ACHN (cell line): ENCODE measurements at regions not wholly inside any gene's neighbourhood (a gene's known extent, or its start where the extent isn't known, plus 50 kb on each side); places are given as distances from the start of the nearest gene placed in this dataset.
"Not testable (repeated sequence)": the region's sequence is repeated elsewhere in the genome, so short reads cannot be mapped to it uniquely, and the experiment has no call there.

ENCODE experiments used
- DNase-seq: peaks from one replicate; pipeline ENCODE4 v3.0.0-alpha.2; 2015
- in situ Hi-C: cut with HindIII; loops from 2 replicates; pipeline ENCODE4 v1.10.0; 2017; ENCODE audit warnings: low sequenced_read_pairs, low pct_ligation_motif_present, low pct_unique_long_range_greater_than_20kb

DNA sequence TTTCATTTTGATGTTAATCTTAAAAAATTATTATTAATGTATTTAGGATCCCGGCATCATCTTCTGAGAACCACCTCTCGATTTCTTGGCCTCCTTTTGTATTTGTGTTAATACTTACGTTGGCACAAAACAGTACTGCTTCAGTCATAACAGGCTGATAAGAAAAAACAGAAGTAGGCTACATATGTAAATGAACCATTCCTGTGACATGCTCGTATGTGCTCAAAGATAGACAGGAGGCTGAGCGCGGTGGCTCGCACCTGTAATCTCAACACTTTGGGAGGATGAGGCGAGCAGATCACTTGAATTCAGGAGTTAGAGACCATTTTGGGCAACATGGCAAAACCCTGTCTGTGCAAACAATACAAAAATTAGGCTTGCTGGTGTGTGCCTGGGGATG, 109.4 kb upstream of the H2AZ1 start:
- in situ Hi-C loops, result no loop called here
- no peak for DNase-seq

DNA sequence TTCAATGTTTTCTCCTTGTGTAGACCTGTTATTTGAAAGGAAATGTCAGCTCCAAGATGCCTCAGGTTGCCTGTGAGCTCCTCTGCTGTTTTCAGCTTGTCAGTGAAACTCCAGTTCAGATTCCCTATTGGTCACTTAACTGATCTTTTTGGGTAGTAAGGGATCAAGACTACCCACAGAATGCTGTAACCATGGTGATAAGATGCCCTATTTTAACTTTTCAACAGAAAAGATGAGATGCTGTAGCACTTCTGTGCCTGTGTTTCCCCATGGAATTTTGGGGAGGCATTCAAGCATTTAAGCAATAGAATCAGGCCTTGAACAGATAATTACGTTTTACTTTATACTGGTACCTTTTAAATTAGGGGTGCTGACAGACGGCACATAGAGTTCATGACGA, 106.6 kb upstream of the H2AZ1 start:
- in situ Hi-C loops, result no loop called here
- no peak for DNase-seq

DNA sequence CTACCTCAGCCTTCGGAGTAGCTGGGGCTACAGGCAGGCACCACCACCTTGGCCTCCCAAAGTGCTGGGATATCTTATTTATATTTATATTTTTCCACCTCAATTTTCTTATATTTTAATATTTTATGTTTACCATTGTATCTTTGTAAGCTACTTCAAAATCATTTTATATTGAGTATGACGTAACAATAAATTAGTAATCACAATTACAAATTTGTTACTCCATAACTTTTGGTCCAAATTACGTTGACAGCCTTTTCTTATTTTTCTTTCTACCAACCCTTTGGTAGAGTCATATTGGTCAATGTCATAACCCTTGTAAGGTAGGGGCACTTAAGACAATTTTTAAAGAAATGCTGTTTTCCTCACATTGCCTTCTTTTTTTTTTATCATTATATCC, 104.0 kb upstream of the H2AZ1 start:
- DNase-seq, result no peak
- in situ Hi-C loops, result no loop called here

DNA sequence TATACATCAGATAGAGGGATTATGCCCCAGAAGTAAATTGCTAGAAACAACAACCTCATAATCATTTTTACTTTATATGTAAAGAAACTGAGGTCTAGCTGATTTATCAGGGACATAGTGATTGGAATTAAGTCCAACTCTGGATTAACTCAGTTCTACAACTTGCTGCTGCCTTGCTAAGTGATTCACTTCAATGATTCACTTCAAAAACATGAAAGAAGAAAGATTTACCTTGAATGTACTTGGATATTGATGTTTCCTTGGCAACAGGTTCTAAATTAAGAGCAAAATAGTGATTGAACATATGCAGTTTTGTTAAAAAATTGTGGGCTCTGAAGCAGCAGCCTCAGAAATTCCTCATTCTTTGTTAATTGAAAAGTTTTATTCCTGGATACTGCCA, 99.8 kb upstream of the H2AZ1 start:
- in situ Hi-C loops, result no loop called here
- no peak for DNase-seq

DNA sequence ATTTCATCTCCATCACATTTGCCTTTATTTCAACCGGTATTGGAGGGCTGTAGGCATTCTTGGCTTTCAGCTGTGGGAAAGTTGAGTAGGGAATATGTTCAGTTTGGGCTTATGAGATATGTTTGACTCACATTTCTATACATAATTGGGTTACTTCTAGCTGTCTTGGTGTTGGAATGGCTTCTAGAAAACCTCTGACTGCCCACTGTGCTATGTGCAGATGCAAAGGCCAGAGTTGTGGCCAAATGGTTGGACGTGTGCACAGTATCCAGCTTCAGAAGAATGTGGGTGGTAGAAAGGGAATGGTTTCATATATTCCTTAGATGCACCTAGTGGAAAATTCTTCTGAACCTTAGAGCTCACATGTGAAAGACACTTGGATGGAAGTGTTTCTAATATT, 92.6 kb upstream of the H2AZ1 start:
- DNase-seq, result no peak
- in situ Hi-C loops, result no loop called here

DNA sequence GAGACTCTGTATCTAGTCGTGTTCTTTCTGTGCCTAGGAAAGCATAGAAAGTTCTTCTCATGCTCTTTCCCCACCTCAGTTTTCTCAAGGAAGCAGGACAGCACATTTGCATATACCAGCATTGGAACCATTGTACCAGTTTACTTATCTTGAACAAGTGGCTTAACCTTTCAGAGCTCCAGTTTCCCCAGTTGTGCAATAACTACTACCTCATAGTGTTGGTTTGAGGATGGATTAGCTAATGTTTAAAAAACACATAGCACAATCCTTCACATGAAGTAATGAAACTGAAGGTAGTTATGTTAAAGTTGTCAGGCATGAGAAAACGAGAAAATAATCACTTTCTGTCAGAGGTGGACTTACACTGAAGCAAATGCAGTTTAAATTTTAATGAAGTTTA, 92.2 kb upstream of the H2AZ1 start:
- no peak for DNase-seq
- in situ Hi-C loops, result no loop called here

DNA sequence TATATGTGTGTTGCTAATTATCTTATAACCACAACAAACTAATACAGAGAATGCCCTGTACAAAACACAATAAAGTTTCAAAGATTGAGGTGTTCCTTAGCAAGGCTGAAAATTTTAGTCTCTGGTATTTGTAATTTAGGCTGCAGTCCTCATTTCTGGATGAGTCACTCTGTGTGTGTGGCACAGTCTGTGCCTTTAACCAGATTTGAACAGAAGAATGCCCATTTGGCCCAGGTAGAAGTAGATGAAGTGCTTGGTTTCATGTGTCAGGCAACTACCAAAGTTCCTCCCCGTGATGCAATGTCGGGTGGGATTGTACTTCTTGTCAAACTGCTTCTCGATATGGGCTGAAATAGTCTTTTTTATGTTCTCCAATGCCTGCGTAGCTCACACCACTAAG, 91.6 kb upstream of the H2AZ1 start:
- DNase-seq, result no peak
- in situ Hi-C loops, result no loop called here

DNA sequence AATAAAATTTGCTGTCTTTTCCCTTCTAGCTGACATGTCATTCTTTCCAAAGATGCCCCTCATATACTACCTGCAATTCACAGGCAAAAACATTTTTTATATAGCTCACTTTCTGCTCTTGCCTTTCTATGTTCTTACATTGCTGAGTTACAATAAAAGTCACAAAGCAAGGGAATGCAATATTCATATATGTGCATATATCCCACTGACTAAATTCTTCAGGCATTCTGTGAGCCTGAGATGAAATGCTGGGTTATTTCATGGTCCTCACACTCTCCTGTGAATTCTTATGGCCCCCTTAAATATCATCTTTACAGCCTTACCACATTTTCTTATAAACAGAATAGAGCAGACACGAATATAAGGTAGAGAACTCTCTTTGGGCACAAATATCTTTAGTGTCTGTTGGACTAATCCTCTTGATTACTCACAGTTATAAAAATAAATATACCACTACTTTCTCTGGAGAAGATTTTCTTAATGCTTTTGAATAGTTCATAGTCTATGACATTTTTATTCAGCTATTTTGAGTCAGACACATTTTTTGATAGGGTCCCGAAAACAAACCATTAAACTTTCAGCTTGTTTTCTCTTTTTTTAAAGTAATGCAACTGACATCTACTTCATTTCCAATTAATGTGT, 84.1 kb upstream of the H2AZ1 start:
- in situ Hi-C loops, result no loop called here
- no peak for DNase-seq

DNA sequence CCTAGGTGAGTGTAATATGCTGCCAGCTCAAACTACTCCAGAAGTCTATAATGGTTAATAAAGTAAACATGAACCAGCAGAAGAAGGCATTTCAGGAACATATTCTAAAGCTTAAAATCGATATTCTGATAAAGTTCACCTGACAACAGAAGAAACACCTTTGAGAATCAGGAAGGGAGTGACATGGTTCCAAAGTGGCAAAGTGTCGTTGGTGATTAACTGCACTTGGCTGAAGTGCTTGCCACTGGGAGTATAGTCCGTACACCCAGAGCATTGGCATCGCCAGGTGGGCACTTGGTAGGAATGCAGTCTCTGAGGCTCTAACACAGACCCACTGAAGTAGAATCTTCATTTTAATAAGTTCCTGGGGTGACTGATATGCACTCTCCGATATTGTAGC, 76.0 kb upstream of the H2AZ1 start:
- DNase-seq, result no peak
- in situ Hi-C loops, result no loop called here

DNA sequence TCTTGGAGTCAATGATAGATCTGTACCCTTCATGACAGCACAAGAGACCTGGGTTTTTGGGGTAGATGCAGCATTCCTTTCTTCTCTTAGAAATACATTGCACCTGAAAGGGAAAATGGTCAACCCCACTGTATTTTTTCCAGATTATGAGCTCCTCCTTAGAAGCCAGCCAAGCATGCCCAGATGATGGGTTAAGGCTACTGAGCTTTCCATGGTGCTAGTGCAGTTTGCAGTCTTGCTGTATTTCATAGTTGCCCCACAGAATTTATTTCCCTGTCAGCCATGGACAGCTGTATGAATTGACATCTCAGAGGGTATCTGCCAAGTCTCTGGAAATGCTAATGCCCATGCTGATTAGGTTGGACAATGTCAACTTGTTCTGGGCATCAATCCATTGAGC, 73.7 kb upstream of the H2AZ1 start:
- no peak for DNase-seq
- in situ Hi-C loops, result no loop called here

DNA sequence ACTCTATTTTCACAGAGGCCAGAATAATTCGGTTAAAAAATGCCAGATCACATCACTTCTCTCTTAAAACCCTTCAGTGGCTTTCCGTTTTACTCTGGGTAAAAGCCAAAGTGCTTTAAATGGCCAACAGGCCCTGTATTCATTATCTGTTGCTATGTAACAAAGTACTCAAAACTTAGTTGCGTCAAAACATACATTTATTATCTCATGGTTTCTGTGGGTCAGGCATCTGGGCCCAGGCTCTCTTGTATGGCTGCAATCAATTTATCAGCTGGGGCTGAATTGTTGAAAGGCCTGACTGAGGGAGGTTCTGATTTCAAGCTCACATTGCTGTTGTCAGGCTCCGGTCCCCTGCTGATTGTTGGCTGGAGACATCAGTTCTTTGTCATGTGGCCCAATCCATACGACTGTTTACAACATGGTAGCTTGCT, 72.7 kb upstream of the H2AZ1 start:
- no peak for DNase-seq
- in situ Hi-C loops, result no loop called here

DNA sequence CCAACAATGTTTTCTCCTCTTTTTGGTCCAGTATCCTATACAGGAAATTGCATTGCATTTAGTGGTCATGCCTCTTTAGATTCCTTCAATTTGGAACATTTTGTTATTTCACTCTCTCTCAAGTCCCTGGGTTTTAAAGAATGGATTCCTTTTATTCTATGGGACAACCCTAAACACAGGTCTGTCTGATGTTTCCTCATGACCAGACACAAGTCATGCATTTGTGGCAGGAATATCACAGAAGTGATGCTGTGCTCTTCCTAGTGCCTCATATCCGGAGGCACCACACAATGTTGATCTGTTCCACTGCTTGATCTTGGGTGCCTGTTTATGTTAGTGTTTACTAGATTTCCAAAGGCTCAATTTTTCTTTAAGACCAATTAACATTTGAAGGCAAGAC, 69.7 kb upstream of the H2AZ1 start:
- DNase-seq, result no peak
- in situ Hi-C loops, result no loop called here

DNA sequence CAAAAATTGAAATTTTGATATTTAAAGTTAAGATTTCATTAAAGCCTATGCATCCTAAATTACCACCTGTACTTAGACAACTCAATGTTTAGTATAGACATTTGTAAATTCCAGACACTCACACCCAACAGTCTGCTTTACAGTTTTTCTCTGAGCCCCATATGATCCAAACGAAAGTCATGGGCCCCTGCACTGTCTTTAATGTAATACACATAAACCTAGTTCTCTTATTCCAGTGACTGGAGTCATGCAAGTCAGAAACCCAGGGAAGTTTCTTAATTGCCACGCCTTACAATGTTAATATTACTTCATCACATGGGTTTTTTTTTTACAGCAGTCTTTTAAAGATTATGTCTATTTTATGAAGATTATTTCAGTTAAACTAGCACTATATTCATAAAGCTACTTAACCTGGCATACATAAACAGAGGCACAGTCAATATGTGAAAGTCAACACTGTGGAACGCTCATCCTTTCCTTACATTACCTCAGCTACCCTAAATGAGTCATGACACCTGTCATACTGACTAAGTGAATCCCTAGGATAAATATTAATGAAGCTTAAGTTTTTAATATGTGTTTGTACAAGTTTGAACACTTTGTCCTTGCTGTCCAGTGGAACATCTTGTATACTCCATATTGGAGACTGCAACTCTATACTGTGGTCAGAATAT, 67.7 kb upstream of the H2AZ1 start:
- in situ Hi-C loops, result no loop called here
- no peak for DNase-seq

DNA sequence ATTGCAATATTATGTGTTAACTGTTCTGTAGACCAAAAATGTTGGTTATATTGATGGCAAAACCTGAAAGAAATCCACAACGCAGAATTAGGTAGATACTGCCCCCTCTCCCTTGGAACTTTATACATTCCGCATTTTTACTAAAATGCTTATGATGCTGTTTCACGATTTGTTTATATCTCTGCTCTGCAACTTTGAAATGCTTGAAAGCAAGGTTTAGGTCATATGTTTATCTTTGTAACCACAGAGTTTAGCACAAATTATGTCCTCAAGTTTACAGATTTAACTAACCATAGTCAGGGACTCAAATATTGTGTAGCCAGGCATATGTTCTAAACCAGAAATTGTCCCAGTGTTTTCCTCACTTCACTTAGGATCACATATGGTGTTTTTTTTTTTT, 66.1 kb upstream of the H2AZ1 start:
- DNase-seq, result no peak
- in situ Hi-C loops, result no loop called here

DNA sequence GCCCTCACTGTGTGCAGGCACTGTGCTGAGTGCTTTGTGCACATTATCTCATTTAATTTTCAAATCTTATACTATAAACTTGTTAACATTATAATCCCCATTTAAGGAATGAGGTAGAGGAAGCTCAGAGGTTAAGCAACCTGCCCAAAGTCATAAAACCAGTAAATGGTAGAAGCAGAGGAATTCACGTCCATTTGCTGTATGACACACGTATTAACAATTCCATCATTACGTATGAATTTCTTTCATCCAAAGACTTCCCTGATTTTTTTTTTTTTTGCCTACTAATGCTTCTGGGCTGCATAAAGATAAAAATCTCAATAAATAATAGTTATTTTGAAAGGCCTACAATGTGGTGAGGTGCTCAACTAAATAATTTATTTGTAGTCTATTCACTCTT, 64.5 kb upstream of the H2AZ1 start:
- DNase-seq, result no peak
- in situ Hi-C loops, result no loop called here

DNA sequence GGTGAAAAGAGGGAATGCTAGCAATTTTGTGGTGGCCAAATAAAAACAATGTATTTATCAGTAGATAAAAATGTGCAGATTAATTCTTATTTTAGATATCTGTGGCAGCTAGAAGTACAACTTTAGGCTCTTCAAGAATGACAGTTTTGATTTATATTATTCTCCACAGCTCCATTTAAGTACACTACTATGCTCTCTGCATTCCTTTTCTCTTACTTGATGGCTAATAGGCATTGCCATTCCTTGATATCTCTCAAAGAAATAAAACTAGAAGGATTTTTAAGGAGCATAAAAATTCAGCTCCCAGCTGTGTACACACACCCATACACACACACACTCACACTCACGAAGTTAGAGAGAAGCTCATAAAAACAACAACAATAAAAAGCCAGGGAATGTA, 59.4 kb upstream of the H2AZ1 start:
- DNase-seq, result no peak
- in situ Hi-C loops, result no loop called here

DNA sequence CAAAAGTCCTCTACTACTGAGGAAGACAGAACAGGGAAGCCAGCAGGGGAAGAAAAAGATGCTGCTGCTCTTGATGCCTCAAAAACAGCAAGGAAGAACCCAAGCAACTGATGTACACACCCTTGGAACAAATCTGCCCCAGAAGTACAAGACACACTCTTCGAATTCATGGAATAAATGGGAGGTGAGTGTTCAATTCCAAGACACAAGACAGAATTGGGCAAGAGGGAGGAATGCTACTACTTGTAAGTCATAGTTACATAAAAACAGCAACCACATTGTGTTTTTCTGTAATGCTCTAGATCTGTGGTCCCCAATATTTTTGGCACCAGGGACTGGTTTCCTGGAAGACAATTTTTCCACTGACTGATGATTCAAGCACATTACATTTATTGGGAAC, 58.0 kb upstream of the H2AZ1 start:
- no peak for DNase-seq
- in situ Hi-C loops, result no loop called here

DNA sequence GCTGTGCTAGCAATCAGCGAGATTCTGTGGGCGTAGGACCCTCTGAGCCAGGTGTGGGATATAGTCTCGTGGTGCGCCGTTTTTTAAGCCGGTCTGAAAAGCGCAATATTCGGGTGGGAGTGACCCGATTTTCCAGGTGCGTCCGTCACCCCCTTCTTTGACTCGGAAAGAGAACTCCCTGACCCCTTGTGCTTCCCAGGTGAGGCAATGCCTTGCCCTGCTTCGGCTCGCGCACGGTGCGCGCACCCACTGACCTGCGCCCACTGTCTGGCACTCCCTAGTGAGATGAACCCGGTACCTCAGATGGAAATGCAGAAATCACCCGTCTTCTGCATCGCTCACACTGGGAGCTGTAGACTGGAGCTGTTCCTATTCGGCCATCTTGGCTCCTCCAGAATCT, 56.1 kb upstream of the H2AZ1 start:
- DNase-seq, in situ Hi-C loops: not testable (repeated sequence)
